Erythroblast (primary cell): ENCODE measurements at regions not wholly inside any gene's neighbourhood (a gene's known extent, or its start where the extent isn't known, plus 50 kb on each side); places are given as distances from the start of the nearest gene placed in this dataset.

Experiments
- GATA1 ChIP-seq: IDR thresholded peaks from 2 replicates; pipeline ENCODE4 v1.6.1; 2011; ENCODE audit warnings: low read depth, mild to moderate bottlenecking, control low read depth, low read length, moderate library complexity
- POLR2A ChIP-seq: IDR thresholded peaks from 2 replicates; pipeline ENCODE4 v1.6.1; 2011; ENCODE audit warnings: mild to moderate bottlenecking, low read length

DNA sequence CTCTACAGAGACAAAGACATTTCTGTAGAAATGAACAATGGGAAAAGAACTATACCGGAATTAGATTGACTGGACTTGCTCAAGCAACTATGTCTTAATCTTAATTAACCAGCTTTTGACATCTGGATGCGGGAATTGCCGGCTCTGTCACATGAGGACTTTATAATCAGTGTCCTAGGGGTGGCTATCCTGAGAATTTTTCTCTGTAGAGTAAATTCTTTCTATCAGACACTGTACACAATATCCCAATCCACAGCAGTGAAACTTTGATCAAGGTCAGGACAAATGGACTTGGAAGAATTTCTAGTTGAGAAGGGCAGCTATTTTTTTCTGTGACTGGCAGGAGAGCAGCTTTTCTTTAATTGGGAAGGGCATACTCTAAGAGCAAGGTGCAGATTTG lies 322.1 kb downstream of the HRH4 start:
- no peak for TF ChIP-seq POLR2A
- no peak for TF ChIP-seq GATA1
